Choroid plexus epithelial cell (primary cell): ENCODE measurements at regions not wholly inside any gene's neighbourhood (a gene's known extent, or its start where the extent isn't known, plus 50 kb on each side); places are given as distances from the start of the nearest gene placed in this dataset.
"Not testable (repeated sequence)": the region's sequence is repeated elsewhere in the genome, so short reads cannot be mapped to it uniquely, and the experiment has no call there.

Experiments used
- DNase-seq: peaks from one replicate; pipeline ENCODE4 v3.0.0-alpha.2; 2010; ENCODE audit warnings: low read depth
- H3K4me3 ChIP-seq: 2 replicates; pipeline ENCODE4 v1.5.1; 2011; ENCODE audit warnings: low read depth, mild to moderate bottlenecking, control low read depth, low read length, moderate library complexity
- TF ChIP-seq, protein P1 (sequence below): conservative IDR thresholded peaks from 2 replicates; pipeline ENCODE4 v1.5.1; 2011; ENCODE audit warnings: low read depth, mild to moderate bottlenecking, control low read depth, inconsistent platforms, low read length, moderate library complexity

DNA sequence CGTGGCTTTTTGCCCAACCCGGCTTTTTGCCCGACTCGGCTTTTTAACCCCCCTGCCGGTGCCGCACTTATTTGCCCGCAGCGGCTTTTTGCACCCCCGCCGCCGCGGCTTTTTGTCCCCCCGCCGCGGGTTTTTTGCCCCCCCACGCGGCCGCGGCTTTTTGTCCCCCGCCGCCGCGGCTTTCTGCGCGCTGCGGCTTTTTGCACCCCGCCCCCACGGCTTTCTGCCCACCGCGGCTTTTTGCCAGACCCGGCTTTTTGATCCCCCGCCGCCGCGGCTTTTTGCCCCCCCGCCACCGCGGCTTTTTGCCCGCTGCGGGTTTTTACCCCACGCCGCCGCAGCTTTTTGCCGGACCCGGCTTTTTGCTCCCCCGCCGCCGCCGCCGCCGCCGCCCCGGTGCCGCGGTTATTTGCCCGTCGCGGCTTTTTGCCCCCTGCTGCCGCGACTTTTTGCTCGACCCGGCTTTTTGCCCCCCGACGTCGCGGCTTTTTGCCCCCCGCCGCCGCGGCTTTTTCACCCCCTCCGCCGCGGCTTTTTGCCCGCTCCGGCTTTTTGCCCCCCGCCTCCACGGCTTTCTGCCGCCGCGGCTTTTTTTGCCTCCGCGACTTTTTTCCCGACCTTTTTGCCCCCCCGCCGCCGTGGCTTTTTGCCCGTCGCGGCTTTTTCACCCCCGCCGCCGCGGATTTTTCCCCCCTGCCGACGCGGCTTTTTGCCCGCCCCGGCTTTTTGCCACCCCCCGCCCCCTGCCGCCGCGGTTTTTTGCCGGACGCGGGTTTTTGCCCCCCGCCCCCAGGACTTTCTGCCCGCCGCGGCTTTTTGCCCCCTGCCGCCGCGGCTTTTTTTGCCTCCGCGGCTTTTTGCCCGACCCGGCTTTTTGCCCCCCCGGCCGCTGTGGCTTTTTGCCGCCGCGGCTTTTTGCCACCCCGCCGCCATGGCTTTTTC, 2786.5 kb downstream of the RPIA start:
- DNase-seq, result no peak
- TF ChIP-seq, protein P1, sequence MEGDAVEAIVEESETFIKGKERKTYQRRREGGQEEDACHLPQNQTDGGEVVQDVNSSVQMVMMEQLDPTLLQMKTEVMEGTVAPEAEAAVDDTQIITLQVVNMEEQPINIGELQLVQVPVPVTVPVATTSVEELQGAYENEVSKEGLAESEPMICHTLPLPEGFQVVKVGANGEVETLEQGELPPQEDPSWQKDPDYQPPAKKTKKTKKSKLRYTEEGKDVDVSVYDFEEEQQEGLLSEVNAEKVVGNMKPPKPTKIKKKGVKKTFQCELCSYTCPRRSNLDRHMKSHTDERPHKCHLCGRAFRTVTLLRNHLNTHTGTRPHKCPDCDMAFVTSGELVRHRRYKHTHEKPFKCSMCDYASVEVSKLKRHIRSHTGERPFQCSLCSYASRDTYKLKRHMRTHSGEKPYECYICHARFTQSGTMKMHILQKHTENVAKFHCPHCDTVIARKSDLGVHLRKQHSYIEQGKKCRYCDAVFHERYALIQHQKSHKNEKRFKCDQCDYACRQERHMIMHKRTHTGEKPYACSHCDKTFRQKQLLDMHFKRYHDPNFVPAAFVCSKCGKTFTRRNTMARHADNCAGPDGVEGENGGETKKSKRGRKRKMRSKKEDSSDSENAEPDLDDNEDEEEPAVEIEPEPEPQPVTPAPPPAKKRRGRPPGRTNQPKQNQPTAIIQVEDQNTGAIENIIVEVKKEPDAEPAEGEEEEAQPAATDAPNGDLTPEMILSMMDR, result no peak
- peak overlapping the region; percentile 41 for H3K4me3 ChIP-seq

DNA sequence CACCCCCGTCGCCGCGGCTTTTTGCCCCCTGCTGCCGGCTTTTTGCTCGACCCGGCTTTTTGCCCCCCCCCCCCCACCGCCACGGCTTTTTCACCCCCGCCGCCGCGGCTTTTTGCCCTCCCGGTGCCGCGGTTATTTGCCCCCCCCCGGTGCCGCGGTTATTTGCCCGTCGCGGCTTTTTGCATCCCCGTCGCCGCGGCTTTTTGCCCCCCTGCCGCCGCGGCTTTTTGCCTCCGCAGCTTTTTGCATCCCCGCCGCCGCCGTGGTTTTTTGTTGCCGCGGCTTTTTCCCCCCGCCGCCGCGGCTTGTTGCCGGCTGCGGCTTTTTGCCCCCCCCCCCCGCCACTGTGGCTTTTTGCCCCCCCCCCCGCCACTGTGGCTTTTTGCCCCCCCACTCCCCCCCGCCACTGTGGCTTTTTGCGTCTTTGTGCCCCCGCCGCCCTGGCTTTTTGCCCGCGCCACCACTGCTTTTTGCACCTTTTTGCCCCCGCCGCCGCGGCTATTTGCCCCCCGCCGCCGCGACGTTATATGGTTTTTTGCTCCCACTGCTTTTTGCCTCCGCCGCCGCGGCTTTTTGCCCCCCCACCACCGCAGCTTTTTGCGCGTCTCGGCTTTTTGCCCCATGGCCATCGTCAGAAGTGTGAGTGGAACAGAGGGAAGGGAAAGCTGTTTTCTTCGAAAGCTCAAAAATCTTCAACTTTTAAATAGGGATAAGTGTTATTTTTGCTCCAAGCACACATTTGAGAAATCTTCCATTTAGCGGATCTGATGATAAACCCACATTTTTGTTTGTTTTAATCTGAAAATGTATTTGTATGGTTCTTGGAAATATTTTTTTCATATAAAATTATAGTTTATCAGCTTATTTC, 2787.6 kb downstream of the RPIA start:
- DNase-seq, result peak; percentile 5
- peak overlapping the region; percentile 41 for H3K4me3 ChIP-seq

DNA sequence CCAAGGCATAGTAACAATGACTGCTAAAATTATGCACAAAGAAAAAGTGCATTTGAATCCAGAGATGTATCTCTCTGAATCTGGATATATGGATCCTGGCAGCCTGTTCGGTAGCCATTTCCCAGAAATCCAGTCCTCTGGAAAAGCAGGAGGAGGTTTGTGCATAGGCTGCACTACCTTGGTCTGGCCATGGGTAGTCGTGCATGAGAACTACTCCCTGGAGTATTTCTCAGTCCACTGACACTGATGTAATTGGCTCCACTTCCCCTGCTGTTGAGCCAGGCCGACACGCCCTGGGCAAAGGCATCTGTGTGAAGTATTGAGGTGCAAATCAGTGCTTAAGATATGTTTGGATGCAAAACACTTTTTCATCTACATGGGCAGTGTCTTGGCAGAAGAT, 2793.8 kb downstream of the RPIA start:
- not testable (repeated sequence) for H3K4me3 ChIP-seq, DNase-seq

DNA sequence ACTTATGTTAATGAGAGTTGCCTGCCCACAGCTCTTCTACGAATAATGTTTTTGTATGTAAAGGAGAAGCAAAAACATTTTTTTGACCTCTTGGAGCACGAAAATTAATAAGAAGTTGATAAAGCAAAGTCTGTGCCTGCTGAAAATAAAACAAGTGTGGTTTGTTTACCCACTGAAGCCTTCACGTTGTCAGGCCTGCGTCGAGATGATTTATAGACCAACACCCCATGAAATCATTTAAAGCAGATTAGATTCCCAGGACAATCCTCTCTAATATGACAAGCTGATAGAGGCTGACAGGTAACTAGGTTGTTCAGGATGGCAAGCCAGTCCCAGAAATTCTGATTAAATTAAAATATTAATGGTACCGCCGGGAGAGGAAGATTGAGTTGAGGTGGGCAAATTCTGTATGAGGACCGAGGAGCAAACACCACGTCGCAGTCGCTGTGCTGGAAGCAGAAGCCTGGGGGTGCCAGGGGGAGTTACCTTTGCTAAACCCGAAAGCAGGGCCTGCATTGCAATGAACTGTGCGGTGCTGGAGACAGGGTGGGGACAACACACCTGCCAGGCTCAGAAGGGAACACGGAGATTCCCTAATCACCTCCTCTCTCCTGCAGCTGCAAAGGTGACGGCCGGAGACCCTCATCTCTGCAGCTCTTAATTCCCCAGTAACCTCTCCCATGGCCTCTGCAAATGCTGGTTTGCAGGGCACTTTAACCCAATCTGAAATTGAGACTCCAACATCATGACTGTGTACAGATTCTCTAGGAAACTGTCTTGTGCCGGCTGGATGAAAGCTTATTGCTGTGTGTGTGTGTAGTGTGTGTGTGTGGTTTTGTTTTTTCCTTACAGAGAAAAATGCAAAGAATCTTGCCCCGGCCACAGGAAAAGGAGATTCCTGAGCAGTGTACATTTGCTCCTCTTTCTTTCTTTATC, 2805.9 kb downstream of the RPIA start:
- H3K4me3 ChIP-seq, result not testable (repeated sequence)
- DNase-seq, result peak; percentile 10

DNA sequence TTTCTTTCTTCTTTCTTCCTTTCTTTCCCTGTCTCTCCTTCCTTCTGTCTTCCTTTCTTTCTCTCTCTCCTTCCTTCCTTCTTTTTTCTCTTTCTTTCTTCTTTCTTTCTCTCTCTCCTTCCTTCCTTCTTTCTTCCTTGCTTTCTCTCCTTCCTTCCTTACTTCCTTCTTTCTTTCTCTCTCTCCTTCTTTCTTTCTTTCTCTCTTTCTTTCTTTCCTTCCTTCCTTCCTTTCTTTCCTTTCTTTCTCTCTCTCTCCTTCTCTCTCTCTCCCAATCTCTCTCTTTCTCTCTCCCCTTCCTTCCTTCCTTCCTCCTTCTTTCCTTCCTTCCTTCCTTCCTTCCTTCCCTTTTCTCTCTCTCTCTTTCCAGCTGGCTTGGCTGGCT, 2806.6 kb downstream of the RPIA start:
- DNase-seq, H3K4me3 ChIP-seq: not testable (repeated sequence)

DNA sequence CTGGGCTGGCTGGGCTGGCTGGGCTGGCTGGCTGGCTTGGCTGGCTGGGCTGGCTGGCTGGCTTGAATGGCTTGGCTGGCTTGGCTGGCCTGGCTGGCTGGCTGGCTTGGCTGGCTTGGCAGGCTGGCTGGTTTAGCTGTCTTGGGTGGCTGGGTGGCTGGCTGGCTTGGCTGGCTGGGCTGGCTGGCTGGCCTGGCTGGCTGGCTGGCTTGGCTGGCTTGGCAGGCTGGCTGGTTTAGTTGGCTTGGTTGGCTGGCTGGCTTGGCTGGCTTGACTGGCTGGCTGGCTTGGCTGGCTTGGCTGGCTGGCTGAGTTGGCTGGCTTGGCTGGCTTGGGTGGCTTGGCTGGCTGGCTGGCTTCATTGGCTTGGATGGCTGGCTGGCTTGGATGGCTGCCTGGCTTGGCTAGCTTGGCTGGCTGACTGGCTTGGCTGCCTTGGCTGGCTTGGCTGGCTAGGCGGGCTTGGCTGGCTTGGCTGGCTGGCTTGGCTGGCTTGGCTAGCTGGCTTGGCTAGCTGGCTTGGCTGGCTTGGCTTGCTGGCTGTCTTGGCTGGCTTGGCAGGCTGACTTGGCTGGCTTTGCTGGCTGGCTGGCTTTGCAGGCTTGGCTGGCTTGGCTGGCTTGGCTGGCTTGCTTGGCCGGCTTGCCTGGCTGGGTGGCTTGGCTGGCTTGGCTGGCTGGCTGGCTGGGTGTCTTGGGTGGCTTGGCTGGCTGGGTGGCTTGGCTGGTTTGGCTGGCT, 2807.2 kb downstream of the RPIA start:
- not testable (repeated sequence) for H3K4me3 ChIP-seq, DNase-seq

DNA sequence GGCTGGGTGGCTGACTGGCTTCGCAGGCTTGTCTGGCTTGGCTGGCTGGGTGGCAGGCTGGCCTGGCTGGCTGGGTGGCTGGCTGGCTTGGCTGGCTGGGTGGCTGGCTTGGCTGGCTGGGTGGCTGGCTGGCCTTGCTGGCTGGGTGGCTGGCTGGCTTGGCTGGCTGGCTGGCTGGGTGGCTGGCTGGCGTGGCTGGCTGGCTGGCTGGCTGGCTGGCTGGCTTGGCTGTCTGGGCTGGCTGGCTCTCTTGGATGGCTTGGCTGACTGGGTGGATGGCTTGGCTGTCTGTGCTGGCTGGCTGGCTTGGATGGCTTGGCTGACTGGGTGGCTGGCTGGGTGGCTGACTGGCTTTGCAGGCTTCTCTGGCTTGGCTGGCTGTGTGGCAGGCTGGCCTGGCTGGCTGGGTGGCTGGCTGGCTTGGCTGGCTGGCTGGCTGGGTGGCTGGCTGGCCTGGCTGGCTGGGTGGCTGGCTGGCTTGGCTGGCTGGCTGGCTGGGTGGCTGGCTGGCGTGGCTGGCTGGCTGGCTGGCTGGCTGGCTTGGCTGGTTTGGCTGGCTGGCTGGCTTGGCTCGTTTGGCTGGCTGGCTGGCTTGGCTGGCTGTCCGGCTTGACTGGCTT, 2808.1 kb downstream of the RPIA start:
- DNase-seq, H3K4me3 ChIP-seq: not testable (repeated sequence)

DNA sequence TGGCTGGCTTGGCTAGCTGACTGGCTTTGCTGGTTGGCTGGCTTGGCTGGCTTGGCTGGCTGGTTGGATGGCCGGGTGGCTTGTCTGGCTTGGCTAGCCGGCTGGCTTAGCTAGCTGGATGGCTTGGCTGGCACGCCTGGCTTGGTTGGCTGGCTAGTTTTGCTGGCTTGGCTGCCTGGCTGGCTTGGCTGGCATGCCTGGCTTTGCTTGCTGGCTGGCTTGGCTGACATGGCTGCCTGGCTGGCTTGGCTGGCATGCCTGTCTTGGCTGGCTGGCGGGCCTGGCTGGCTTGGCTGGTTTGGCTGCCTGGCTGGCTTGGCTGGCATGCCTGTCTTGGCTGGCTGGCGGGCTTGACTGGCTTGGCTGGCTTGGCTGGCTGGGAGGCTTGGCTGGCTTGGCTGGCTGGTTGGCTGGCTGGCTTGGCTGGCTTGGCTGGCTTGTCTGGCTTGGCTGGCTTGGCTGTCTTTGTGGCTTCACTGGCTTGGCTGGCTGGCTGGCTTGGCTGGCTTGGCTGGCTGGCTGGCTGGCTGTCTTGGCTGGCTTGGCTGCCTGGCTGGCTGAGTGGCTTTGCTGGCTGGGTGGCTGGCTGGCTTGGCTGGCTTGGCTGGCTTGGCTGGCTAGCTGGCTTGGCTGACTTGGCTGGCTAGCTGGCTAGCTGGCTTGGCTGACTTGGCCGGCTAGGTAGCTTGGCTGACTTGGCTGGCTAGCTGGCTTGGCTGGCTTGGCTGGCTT, 2808.9 kb downstream of the RPIA start:
- not testable (repeated sequence) for DNase-seq, H3K4me3 ChIP-seq

DNA sequence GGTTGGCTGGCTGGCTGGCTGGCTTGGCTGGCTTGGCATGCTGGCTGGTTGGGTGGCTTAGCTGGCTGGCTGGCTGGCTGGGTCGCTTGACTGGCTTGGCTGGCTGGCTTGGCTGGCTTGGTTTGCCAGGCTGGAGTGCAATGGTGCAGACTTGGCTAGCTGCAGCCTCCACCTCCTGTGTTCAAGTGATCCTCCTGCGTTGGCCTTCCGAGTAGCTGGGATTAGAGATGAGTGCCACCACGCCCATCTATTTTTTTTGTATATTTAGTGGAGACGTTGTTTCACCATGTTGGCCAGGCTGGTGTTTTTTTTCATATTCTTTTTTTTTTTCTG, 2809.5 kb downstream of the RPIA start:
- H3K4me3 ChIP-seq, DNase-seq: not testable (repeated sequence)

DNA sequence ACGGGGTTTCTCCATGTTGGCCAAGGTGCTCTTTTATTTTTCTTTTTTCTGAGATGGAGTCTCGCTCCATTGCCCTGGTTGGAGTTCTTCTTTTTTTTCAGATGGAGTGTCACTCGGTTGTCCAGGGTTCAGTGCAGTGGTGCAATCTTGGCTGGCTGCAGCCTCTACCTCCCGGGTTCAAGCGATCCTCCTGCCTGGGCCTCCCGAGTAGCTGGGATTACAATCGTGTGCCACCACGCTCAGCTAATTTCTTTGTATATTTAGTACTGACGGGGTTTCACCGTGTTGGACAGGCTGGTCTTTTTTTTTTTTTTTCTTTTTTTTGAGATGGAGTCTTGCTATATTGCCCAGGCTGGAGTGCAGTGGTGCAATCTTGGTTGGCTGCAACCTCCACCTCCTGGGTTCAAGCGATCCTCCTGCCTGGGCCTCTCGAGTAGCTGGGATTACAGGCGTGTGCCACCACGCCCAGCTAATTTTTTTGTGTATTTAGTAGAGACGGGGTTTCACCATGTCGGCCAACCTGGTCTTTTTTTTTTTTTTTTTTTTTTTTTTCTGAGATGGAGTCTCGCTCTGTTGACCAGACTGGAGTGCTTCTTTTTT, 2810.1 kb downstream of the RPIA start:
- not testable (repeated sequence) for H3K4me3 ChIP-seq

DNA sequence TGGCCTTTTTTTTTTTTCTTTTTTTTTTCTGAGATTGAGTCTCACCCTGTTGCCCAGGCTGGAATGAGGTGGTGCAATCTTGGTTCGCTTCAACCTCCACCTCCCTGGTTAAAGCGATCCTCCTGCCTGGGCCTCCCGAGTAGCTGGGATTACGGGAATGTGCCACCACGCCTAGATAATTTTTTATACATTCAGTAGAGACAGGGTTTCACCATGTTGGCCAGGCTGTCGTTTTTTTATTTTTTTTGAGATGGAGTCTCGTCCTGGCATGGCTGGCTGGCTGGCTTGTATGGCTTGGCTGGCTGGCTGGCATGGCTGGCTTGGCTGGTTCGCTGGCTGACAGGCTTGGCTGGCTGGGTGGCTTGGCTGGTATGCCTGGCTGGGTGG, 2812.1 kb downstream of the RPIA start:
- DNase-seq, H3K4me3 ChIP-seq: not testable (repeated sequence)

More for the DNA sequence above, 2810.1 kb downstream of the RPIA start:
- not testable (repeated sequence) for DNase-seq

DNA sequence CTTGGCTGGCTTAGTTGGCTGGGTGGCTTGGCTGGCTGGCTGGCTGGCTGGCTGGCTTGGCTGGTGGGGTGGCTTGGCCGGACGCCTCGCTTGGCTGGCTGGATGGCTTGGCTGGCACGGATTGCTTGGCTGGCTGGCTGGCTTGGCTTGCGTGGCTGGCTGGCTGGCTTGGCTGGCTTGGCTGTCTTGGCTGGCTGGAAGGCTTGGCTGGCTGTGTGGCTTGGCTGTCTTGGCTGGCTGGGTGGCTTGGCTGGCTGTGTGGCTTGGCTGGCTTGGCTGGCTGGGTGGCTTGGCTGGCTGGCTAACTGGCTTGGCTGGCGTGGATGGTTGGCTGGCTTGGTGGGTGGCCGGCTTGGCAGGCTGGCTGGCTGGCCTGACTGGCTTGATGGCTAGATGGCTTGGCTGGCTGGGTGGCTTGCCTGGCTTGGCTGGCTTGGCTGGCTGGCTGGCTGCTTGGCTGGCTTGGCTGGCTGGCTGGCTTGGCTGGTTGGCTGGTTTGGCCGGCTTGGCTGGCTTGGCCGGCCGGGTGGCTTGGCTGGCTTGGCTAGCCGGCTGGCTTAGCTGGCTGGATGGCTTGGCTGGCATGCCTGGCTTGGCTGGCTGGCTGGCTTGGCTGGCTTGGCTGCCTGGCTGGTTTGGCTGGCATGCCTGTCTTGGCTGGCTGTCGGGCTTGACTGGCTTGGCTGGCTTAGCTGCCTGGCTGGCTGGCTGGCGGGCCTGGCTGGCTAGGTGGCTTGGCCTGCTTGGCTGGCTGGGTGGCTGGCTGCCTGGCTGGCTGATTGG, 2812.7 kb downstream of the RPIA start:
- DNase-seq, result not testable (repeated sequence)

DNA sequence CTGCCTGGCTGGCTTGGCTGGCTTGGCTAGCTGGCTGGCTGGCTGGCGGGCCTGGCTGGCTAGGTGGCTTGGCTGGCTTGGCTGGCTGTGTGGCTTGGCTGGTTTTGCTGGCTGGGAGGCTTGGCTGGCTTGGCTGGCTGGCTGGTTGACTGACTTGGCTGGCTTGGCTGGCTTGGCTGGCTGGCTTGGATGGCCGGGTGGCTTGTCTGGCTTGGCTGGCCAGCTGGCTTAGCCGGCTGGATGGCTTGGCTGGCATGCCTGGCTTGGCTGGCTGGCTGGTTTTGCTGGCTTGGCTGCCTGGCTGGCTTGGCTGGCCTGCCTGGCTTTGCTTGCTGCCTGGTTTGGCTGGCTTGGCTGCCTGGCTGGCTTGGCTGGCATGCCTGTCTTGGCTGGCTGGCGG, 2817.3 kb downstream of the RPIA start:
- not testable (repeated sequence) for H3K4me3 ChIP-seq, DNase-seq

More for the DNA sequence above, 2812.7 kb downstream of the RPIA start:
- H3K4me3 ChIP-seq, result not testable (repeated sequence)

DNA sequence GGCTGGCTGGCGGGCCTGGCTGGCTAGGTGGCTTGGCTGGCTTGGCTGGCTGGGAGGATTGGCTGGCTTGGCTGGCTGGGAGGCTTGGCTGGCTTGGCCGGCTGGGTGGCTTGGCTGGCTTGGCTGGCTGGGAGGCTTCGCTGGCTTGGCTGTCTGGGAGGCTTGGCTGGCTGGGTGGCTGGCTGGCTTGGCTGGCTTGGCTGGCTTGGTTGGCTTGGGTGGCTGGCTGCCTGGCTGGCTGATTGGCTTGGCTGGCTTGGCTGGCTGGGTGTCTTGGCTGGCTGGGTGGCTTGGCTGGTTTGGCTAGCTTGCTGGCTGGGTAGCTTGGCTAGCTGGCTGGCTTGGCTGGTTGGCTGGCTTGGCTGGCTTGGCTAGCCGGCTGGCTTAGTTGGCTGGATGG, 2817.8 kb downstream of the RPIA start:
- DNase-seq, H3K4me3 ChIP-seq: not testable (repeated sequence)

DNA sequence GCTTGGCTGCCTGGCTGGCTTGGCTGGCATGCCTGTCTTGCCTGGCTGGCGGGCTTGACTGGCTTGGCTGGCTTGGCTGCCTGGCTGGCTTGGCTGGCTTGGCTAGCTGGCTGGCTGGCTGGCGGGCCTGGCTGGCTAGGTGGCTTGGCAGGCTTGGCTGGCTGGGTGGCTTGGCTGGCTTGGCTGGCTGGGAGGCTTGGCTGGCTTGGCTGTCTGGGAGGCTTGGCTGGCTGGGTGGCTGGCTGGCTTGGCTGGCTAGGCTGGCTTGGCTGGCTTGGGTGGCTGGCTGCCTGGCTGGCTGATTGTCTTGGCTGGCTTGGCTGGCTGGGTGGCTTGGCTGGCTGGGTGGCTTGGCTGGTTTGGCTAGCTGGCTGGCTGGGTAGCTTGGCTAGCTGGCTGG, 2819.7 kb downstream of the RPIA start:
- DNase-seq, H3K4me3 ChIP-seq: not testable (repeated sequence)
